GM23338 (cell line): ENCODE measurements at regions not wholly inside any gene's neighbourhood (a gene's known extent, or its start where the extent isn't known, plus 50 kb on each side); places are given as distances from the start of the nearest gene placed in this dataset.

Experiments used
- ATAC-seq: fragments of 200-7000 bp; cut with Tn5 transposase; 3 replicates; pipeline ENCODE4 v1.9.1; 2020
- DNase-seq: peaks from one replicate; pipeline ENCODE4 v3.0.0-alpha.2; 2015; ENCODE audit warnings: low spot score
- H2AFZ ChIP-seq: fragments of 200-600 bp; sonication (generic); 2 replicates; pipeline ENCODE4 v1.8.0; 2016; ENCODE audit warnings: antibody characterized with exemption, mild to moderate bottlenecking, moderate library complexity
- H3F3A ChIP-seq: fragments of 200-600 bp; sonication (generic); replicated peaks from 2 replicates; pipeline ENCODE4 v1.8.0; 2017; ENCODE audit warnings: antibody characterized with exemption, mixed run types, low read depth
- H3K27ac ChIP-seq: fragments of 200-600 bp; sonication (generic); 2 replicates; pipeline ENCODE4 v1.6.1; 2016; ENCODE audit warnings: low read depth
- H3K27me3 ChIP-seq: fragments of 200-600 bp; sonication (generic); 2 replicates; pipeline ENCODE4 v1.8.0; 2016; ENCODE audit warnings: mild to moderate bottlenecking, mixed run types, moderate library complexity; ENCODE audit not compliant: insufficient read depth
- H3K36me3 ChIP-seq: fragments of 200-600 bp; sonication (generic); 2 replicates; pipeline ENCODE4 v1.8.0; 2016; ENCODE audit warnings: mild to moderate bottlenecking; ENCODE audit not compliant: insufficient read depth
- H3K4me1 ChIP-seq: fragments of 200-600 bp; sonication (generic); 2 replicates; pipeline ENCODE4 v1.8.0; 2016; ENCODE audit warnings: mild to moderate bottlenecking, moderate library complexity; ENCODE audit not compliant: insufficient read depth
- H3K4me2 ChIP-seq: fragments of 200-600 bp; sonication (generic); 2 replicates; pipeline ENCODE4 v1.7.1; 2017; ENCODE audit warnings: mixed run types
- H3K4me3 ChIP-seq: fragments of 200-600 bp; sonication (generic); 2 replicates; pipeline ENCODE4 v1.6.1; 2016; ENCODE audit warnings: mixed run types
- H3K79me2 ChIP-seq: fragments of 200-600 bp; sonication (generic); replicated peaks from 2 replicates; pipeline ENCODE4 v1.8.0; 2017; ENCODE audit warnings: mild to moderate bottlenecking; ENCODE audit not compliant: insufficient read depth
- H3K9me2 ChIP-seq: fragments of 200-600 bp; sonication (generic); 2 replicates; pipeline ENCODE4 v1.8.0; 2017; ENCODE audit not compliant: insufficient read depth
- H4K20me1 ChIP-seq: fragments of 200-600 bp; sonication (generic); replicated peaks from 2 replicates; pipeline ENCODE4 v1.8.0; 2017; ENCODE audit warnings: mild to moderate bottlenecking; ENCODE audit not compliant: insufficient read depth
- H3K27ac Mint-ChIP-seq: 2 replicates; pipeline ENCODE4 v1.8.0; 2020; ENCODE audit warnings: inconsistent platforms, mild to moderate bottlenecking, moderate library complexity, mixed read lengths
- H3K27me3 Mint-ChIP-seq: 3 replicates; pipeline ENCODE4 v1.8.0; 2022; ENCODE audit warnings: low read depth, mild to moderate bottlenecking, moderate library complexity, mixed read lengths, inconsistent platforms; ENCODE audit not compliant: insufficient read depth, poor library complexity
- H3K36me3 Mint-ChIP-seq: 3 replicates; pipeline ENCODE4 v1.8.0; 2021; ENCODE audit warnings: low read depth, mild to moderate bottlenecking, inconsistent platforms, moderate library complexity, mixed read lengths
- H3K4me1 Mint-ChIP-seq: 3 replicates; pipeline ENCODE4 v1.8.0; 2020; ENCODE audit warnings: mild to moderate bottlenecking, inconsistent platforms, mixed read lengths
- H3K4me3 Mint-ChIP-seq: 3 replicates; pipeline ENCODE4 v1.8.0; 2021; ENCODE audit warnings: moderate library complexity, mild to moderate bottlenecking, inconsistent platforms, mixed read lengths
- H3K9me3 Mint-ChIP-seq: 3 replicates; pipeline ENCODE4 v1.8.0; 2020; ENCODE audit warnings: moderate library complexity, mild to moderate bottlenecking, inconsistent platforms, mixed read lengths
- CREB1 ChIP-seq: fragments of 250-450 bp; sonication (Bioruptor Pico); IDR thresholded peaks from 2 replicates; pipeline ENCODE4 v1.5.0; 2020; ENCODE audit warnings: low read depth, mild to moderate bottlenecking, moderate library complexity
- ETS1 ChIP-seq: IDR thresholded peaks from 2 replicates; pipeline ENCODE4 v1.6.1; 2016; ENCODE audit warnings: antibody characterized with exemption
- EZH2 ChIP-seq: fragments of 200-600 bp; sonication (generic); IDR thresholded peaks from one replicate; pipeline ENCODE4 v1.8.0; 2017; ENCODE audit warnings: antibody characterized with exemption, mild to moderate bottlenecking, low read depth; ENCODE audit not compliant: unreplicated experiment
- EZH2phosphoT487 ChIP-seq: fragments of 200-600 bp; sonication (generic); IDR thresholded peaks from one replicate; pipeline ENCODE4 v1.8.1; 2018; ENCODE audit warnings: antibody characterized with exemption; ENCODE audit not compliant: unreplicated experiment
- JUNB ChIP-seq: IDR thresholded peaks from one replicate; pipeline ENCODE4 v1.6.1; 2016; ENCODE audit warnings: antibody characterized with exemption; ENCODE audit not compliant: unreplicated experiment
- NANOG ChIP-seq: IDR thresholded peaks from 2 replicates; pipeline ENCODE4 v1.6.1; 2016; ENCODE audit warnings: antibody characterized with exemption, borderline replicate concordance
- POLR2AphosphoS5 ChIP-seq: IDR thresholded peaks from 2 replicates; pipeline ENCODE4 v1.6.1; 2016; ENCODE audit warnings: antibody characterized with exemption, low read depth
- STAT1 ChIP-seq: IDR thresholded peaks from one replicate; pipeline ENCODE4 v1.6.1; 2016; ENCODE audit warnings: antibody characterized with exemption; ENCODE audit not compliant: unreplicated experiment
- ZNF114 ChIP-seq: fragments of 250-450 bp; sonication (Bioruptor Pico); IDR thresholded peaks from 2 replicates; pipeline ENCODE4 v1.5.0; 2020; ENCODE audit warnings: mild to moderate bottlenecking, moderate library complexity
- ZNF331 ChIP-seq: fragments of 250-450 bp; sonication (Bioruptor Pico); IDR thresholded peaks from 2 replicates; pipeline ENCODE4 v1.5.0; 2020; ENCODE audit warnings: low read depth, mild to moderate bottlenecking, moderate library complexity
- ZNF462 ChIP-seq: fragments of 250-450 bp; sonication (Bioruptor Pico); IDR thresholded peaks from 2 replicates; pipeline ENCODE4 v1.5.0; 2020; ENCODE audit warnings: mild to moderate bottlenecking, moderate library complexity

- Histone ChIP-seq H3K79me2 (no peaks in the 10 kb centered on the region), H3K4me3 (no peak overlapping the region), H2AFZ (no peak overlapping the region), H3K4me2 (no peak overlapping the region), H3K36me3 (no peaks in the 10 kb centered on the region), H4K20me1 (no peaks in the 10 kb centered on the region), H3K27me3 (no peaks in the 10 kb centered on the region), H3F3A (no peaks in the 10 kb centered on the region), H3K4me1 (no peaks in the 10 kb centered on the region), H3K9me2 (no peaks in the 10 kb centered on the region), H3K27ac (no peak overlapping the region)
- TF ChIP-seq EZH2phosphoT487: no peak
- no peak for TF ChIP-seq ZNF331
- TF ChIP-seq NANOG: no peak
- TF ChIP-seq ETS1: no peak
- no peak for TF ChIP-seq JUNB
- TF ChIP-seq STAT1: no peak
- no peak overlapping the region for H3K27ac Mint-ChIP-seq
- no peaks in the 10 kb centered on the region for H3K4me1 Mint-ChIP-seq
- no peaks in the 10 kb centered on the region for H3K27me3 Mint-ChIP-seq
- DNase-seq (no peak), ATAC-seq (no peak)
- H3K4me3 Mint-ChIP-seq: no peak overlapping the region
- H3K36me3 Mint-ChIP-seq: no peaks in the 10 kb centered on the region
- H3K9me3 Mint-ChIP-seq: no peaks in the 10 kb centered on the region
These were observed 451.8 kb upstream of the STXBP6 start for GRCh38 chr14:25501749-25502148.

GRCh38 chr14:25488961-25489360 is 439.0 kb upstream of the STXBP6 start:
- Histone ChIP-seq H3K4me3 (no peak overlapping the region), H3F3A (no peaks in the 10 kb centered on the region), H3K36me3 (no peaks in the 10 kb centered on the region), H3K27ac (no peak overlapping the region), H3K4me1 (no peaks in the 10 kb centered on the region), H2AFZ (no peak overlapping the region), H3K4me2 (no peak overlapping the region), H3K9me2 (no peaks in the 10 kb centered on the region), H3K79me2 (no peaks in the 10 kb centered on the region), H3K27me3 (no peaks in the 10 kb centered on the region), H4K20me1 (no peaks in the 10 kb centered on the region)
- Mint-ChIP-seq H3K4me1 (no peaks in the 10 kb centered on the region), H3K4me3 (no peak overlapping the region), H3K27ac (no peak overlapping the region), H3K27me3 (no peaks in the 10 kb centered on the region), H3K9me3 (no peaks in the 10 kb centered on the region), H3K36me3 (no peaks in the 10 kb centered on the region)
- ATAC-seq (no peak), DNase-seq (no peak)
- TF ChIP-seq STAT1 (no peak), EZH2 (no peak), ZNF462 (CRISPR knock-in tag) (no peak), POLR2AphosphoS5 (no peak), ETS1 (no peak), ZNF114 (CRISPR knock-in tag) (no peak), ZNF331 (no peak), JUNB (no peak), CREB1 (CRISPR knock-in tag) (no peak)
